ENCODE measurements at regions not wholly inside any gene's neighbourhood (a gene's known extent, or its start where the extent isn't known, plus 50 kb on each side); places are given as distances from the start of the nearest gene placed in this dataset.

DNA sequence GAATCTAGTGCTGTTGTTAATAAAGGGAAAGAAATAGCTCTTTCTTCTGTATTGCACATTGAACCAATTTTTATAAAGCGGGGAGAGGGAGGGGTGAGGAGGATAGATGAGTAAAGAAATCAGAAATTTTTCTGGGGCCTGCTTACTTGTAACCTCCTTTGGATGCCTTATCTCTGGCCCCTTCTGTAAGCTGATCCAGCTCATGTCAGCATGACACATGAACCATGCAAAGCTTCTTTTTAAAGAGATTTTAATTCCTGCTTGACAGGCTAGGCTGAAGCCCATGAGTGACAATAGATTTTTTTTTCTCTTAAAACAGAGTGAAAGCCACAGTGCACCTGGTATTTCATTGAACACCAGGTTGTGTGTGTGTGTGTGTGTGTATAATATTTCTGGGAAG, 325.3 kb downstream of the PRL start:
- H3K9me1 ChIP-seq (ENCODE audit: control insufficient read depth, extremely low read depth, insufficient read depth, low read length) = no peaks in the 10 kb centered on the region
- no peaks in the 10 kb centered on the region for H3K36me3 ChIP-seq (ENCODE audit: control insufficient read depth in 2 of 2, extremely low read depth in 1 of 2, insufficient read depth in 2 of 2, low read length in 2 of 2)
- no peaks in the 10 kb centered on the region for H3K79me2 ChIP-seq (ENCODE audit: control insufficient read depth, insufficient read depth, low read length)
- DNase-seq (ENCODE audit: low read depth, low spot score) = no peak
- no peak for TF ChIP-seq EZH2 (IDR thresholded peaks at IDR 0.05; ENCODE audit: low read length)
- TF ChIP-seq, protein P1, sequence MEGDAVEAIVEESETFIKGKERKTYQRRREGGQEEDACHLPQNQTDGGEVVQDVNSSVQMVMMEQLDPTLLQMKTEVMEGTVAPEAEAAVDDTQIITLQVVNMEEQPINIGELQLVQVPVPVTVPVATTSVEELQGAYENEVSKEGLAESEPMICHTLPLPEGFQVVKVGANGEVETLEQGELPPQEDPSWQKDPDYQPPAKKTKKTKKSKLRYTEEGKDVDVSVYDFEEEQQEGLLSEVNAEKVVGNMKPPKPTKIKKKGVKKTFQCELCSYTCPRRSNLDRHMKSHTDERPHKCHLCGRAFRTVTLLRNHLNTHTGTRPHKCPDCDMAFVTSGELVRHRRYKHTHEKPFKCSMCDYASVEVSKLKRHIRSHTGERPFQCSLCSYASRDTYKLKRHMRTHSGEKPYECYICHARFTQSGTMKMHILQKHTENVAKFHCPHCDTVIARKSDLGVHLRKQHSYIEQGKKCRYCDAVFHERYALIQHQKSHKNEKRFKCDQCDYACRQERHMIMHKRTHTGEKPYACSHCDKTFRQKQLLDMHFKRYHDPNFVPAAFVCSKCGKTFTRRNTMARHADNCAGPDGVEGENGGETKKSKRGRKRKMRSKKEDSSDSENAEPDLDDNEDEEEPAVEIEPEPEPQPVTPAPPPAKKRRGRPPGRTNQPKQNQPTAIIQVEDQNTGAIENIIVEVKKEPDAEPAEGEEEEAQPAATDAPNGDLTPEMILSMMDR (optimal IDR thresholded peaks at IDR 0.05 in 1 of 3, IDR thresholded peaks at IDR 0.05 in 1 of 3, conservative IDR thresholded peaks at IDR 0.05 in 1 of 3; ENCODE audit: extremely low read depth in 1 of 3, insufficient read depth in 2 of 3, low read length in 3 of 3) = no peak
- no peak overlapping the region for H2AFZ ChIP-seq (ENCODE audit: control insufficient read depth, low read length)
- no peaks in the 10 kb centered on the region for H3K27me3 ChIP-seq (ENCODE audit: control insufficient read depth, extremely low read depth, insufficient read depth, low read length)
- H3K9ac ChIP-seq (ENCODE audit: control insufficient read depth, extremely low read depth, insufficient read depth, low read length) = no peak overlapping the region
- H3K27ac ChIP-seq (ENCODE audit: control insufficient read depth, insufficient read depth, low read length) = no peak overlapping the region
- FAIRE-seq = no peak
- dilution Hi-C loops (cut with MboI; ENCODE audit: extremely low pct_ligation_motif_present, low sequenced_read_pairs) = no loop called here
- H4K20me1 ChIP-seq (ENCODE audit: control insufficient read depth, extremely low read depth, insufficient read depth, low read length) = no peaks in the 10 kb centered on the region
- no peak overlapping the region for H3K4me3 ChIP-seq (ENCODE audit: control insufficient read depth in 2 of 3, extremely low read depth in 1 of 3, insufficient read depth in 2 of 3, low read depth in 1 of 3, low read length in 3 of 3)
- H3K9me3 ChIP-seq (ENCODE audit: control insufficient read depth, low read depth, low read length) = no peaks in the 10 kb centered on the region
- no peak overlapping the region for H3K4me2 ChIP-seq (ENCODE audit: control insufficient read depth, extremely low read depth, insufficient read depth, low read depth, low read length)
- no peaks in the 10 kb centered on the region for H3K4me1 ChIP-seq (ENCODE audit: control insufficient read depth, extremely low read depth, insufficient read depth, low read length)

DNA sequence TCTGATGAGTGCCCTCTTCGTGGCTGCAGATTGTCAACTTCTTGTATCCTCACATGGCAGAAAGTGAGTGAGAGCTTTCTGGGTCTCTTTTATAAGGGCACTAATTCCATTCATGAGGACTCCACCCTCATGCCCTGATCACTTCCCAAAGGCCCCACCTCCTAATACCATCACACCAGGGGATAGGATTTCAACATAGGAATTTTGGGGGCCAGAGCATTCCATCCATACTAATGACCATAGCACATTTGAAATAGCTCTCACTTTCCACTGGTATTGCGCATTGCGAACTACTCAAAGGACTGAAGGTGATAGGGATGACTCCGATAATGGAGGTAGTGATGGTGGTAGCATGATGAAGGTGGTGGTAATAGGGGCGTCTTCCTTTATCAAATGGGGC, 324.3 kb downstream of the PRL start:
- Histone ChIP-seq H3K36me3 (ENCODE audit: control insufficient read depth in 2 of 2, extremely low read depth in 1 of 2, insufficient read depth in 2 of 2, low read length in 2 of 2) (no peaks in the 10 kb centered on the region), H3K9me1 (ENCODE audit: control insufficient read depth, extremely low read depth, insufficient read depth, low read length) (no peaks in the 10 kb centered on the region), H3K4me1 (ENCODE audit: control insufficient read depth, extremely low read depth, insufficient read depth, low read length) (no peaks in the 10 kb centered on the region), H3K4me2 (ENCODE audit: control insufficient read depth, extremely low read depth, insufficient read depth, low read depth, low read length) (no peak overlapping the region), H3K9ac (ENCODE audit: control insufficient read depth, extremely low read depth, insufficient read depth, low read length) (no peak overlapping the region), H4K20me1 (ENCODE audit: control insufficient read depth, extremely low read depth, insufficient read depth, low read length) (no peaks in the 10 kb centered on the region), H3K27me3 (ENCODE audit: control insufficient read depth, extremely low read depth, insufficient read depth, low read length) (no peaks in the 10 kb centered on the region), H3K4me3 (ENCODE audit: control insufficient read depth in 2 of 3, extremely low read depth in 1 of 3, insufficient read depth in 2 of 3, low read depth in 1 of 3, low read length in 3 of 3) (no peak overlapping the region), H3K79me2 (ENCODE audit: control insufficient read depth, insufficient read depth, low read length) (no peaks in the 10 kb centered on the region), H3K27ac (ENCODE audit: control insufficient read depth, insufficient read depth, low read length) (no peak overlapping the region), H2AFZ (ENCODE audit: control insufficient read depth, low read length) (no peak overlapping the region), H3K9me3 (ENCODE audit: control insufficient read depth, low read depth, low read length) (no peaks in the 10 kb centered on the region)
- TF ChIP-seq, protein P1 (optimal IDR thresholded peaks at IDR 0.05 in 1 of 3, IDR thresholded peaks at IDR 0.05 in 1 of 3, conservative IDR thresholded peaks at IDR 0.05 in 1 of 3; ENCODE audit: extremely low read depth in 1 of 3, insufficient read depth in 2 of 3, low read length in 3 of 3) = no peak
- no peak for FAIRE-seq
- dilution Hi-C loops (cut with MboI; ENCODE audit: extremely low pct_ligation_motif_present, low sequenced_read_pairs) = no loop called here
- DNase-seq (ENCODE audit: low read depth, low spot score) = no peak

All from keratinocyte (primary cell).